Stimulated activated CD8-positive, alpha-beta memory T cell treated with anti-CD3 and anti-CD28 coated beads, Interleukin-4, amount 100 ng/mL, for 4 hours (primary cell): ENCODE measurements at regions not wholly inside any gene's neighbourhood (a gene's known extent, or its start where the extent isn't known, plus 50 kb on each side); places are given as distances from the start of the nearest gene placed in this dataset.

Experiments
- DNase-seq, 2 donors: peaks; one replicate each; pipeline ENCODE4 v3.0.0-alpha.2; 2020; ENCODE audit warnings: low read depth in 2 of 2, low spot score in 1 of 2

DNA sequence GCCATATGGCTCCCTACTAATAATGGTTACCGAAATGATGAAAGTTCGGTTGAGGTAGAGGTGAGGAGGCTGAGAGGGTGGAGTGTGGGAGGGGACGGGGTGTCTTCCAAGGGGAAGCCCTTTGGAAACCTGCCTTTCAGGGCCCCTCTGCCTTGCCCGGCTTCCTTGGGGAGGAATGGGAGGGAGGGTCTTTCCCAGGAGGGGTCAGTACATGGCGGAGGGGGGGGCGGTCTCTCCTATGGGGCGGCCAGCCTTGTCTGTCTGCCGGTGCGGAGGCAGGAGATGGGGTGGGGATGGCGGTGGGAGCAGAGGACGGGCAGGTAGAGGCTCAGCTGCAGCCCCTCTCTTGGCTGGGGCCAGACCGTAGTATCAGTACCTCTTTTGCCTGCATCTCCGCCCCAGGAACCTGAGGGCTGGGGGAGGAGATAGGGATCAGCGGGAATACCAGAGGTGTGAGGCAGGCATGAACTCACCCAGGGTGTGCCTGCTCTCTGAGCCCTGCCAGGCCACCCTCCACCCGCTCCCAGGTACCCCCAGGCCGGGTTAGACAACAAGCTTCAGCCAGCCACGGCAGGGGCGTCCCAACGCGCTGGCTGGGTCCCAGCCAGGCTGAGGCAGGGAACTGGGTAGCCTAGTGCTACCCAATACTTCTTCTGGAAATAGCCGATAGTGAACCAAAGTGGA lies 79.4 kb upstream of the POU3F1 start:
- no peak for DNase-seq

DNA sequence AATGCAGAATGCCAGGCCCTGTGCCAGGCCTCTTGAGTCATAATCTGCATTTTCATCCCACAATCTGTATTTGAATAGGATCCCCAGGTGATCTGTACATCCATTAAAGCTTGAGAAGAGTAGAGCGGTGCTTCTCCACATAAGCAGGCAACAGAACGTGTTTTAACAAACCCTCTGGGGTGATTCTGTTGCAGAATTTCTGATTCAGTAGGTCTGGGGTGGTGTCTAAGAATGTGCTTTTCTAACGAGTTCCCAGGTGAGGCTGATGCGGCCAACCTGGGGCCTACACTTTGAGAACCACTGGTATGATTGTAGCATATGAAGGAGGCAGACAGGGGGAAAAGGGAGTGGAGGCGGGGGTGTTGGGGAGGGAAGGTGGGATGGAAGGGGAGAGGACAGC lies 78.4 kb upstream of the POU3F1 start:
- DNase-seq: no peak

DNA sequence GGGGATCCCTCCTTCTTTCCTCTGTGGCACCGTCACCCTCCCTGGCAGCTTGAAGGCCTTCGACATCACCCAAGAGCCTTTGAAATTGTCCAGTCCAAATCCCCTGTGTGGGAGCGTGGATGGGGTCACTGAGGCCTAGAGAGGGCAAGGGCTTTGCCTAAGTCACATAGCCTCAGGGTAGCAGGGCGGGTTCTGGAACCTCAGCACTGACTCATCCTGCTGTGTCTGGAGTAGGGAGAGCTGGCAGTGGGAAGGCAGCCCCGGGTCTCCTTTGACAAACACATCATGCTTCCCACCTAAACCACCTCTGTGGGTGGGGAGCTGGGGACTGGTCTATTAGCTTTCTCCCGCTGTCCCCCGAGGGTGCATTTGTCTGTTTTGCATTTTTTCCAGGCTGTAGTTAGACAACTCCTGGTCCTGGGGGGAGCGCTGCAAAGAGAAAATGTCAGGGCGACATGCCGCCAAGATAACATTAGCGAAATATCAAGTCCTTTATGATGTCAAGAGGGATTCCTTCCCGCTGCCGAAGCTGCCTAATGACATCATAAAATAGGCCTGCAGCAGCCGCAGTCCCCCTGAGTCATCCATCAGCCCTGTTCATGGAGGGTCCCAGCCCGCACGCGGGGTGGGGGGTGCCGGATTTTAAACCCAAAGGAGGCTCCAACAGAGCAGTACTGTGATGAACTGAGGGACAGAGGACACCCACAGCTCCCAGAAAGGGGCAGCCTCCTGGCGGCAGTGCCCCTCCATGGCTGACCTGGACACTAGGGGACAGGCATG lies 77.0 kb upstream of the POU3F1 start:
- DNase-seq: no peak

DNA sequence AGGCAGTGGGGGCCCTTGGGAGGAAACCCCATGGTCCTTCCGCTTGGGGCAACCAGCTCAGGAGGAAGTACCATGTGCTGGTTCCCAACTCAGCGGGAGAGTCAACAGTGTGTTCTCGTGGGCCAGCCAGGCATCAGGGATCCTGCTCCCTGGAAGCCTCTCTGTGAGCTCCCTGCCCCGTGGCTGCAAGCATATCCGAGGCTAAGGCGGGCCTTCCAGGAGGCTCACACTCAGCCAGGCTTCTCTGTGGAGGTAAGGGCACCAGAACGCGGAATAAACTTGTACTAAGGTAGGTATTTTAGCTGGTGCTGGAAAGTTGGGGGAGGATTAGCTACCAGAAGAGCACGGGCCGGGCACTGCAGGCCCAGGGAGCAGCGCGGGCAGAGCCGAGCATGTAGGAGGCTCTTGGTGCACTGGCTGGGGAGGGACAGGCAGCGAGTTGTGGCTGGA lies 74.7 kb upstream of the POU3F1 start:
- DNase-seq: no peak

DNA sequence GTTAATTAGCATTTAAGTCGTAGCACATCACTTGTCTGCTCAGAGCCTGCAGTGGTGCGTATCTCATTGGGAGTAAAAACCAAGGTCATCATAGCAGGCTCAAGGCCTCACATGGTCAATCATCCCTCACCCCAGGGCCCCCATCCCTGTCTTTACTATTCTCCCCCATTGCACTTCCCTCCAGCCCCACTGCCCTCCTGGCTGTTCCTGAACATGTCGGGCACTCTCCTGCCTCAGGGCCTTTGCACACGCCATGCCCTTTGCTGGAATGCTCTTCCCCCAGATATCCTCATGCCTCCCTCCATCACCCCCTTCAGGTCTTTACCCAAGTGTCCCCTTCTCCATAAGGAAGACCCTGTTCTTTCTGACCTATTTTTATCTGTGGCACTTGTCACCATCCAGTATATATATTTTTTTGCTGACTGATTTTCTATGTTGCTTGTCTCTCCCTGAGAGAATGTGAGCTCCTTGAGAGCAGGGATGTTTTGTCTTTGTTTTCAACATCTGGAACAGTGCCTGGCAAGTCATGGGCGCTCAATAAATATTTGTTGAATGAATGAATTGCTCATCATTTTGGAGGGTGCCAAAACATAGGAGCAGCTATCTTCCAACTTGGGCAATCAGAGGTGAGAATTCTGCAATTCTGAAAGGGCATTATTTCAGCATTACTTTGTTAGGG lies 74.1 kb upstream of the POU3F1 start:
- DNase-seq: no peak

DNA sequence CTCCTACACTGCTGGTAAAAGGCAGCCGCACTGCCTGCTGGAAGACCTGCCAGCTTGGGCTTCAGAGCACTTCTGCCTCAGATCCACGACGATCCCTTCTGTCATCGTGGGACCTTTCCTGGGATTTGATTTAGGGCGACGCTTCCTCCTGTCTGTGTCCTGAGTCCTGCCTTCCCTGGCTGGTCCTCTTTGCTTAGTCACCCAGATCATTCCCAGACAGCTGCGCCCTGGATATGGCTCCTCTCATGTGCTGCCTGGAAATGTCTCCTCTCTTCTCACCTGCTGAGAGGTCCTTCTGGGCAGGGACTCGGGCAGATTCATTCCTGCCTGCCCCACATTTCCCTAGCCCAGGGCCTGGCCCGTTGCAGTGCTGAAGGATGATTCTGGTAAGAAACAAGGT lies 72.4 kb upstream of the POU3F1 start:
- DNase-seq: no peak

DNA sequence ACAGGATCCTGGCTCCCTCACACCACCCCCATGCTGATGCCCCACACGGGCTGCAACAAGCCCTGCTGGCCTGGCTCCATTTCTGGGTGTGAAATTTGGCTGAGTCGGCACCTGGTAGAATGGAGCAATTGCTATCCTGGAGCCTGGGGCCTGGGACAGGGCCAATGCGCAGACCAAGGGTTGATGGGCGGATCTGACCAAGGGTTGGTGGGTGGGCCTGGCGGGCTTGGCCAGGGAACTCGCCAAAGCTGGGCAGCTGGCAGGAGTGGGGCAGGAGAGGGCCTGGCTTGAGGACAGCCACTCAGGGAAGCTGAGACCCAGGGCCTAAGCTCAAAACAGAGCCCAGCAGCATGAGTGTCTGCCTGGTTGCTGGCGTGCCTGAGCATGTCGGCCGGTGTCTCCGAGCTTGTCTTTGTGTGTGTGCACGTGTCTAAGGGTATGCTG lies 70.9 kb upstream of the POU3F1 start:
- DNase-seq: no peak

DNA sequence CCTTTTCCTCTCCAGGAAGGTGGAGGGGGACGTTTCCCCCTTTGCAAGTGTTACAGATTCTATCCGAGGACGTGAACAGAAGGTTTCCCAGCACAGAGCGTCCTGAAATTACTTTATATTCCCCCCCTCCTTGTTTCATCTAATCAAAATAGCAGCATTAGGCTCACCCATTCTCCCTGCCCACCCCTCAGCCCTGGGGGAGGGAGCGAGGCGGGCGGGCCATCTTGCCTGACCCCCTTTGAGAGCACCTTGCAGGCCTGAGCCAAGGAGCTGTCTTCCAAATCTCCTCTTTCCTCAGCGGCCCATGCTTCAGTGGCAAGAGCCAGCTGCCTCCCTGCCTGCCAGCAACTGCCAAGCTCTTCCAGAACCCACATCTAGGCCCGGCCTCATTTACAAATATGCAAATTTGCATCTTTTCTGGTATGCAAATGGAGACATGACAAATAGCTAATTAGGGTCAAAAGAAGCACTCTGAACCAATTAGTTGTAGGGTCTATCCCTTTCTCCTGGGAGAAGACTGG lies 69.1 kb upstream of the POU3F1 start:
- DNase-seq: no peak

DNA sequence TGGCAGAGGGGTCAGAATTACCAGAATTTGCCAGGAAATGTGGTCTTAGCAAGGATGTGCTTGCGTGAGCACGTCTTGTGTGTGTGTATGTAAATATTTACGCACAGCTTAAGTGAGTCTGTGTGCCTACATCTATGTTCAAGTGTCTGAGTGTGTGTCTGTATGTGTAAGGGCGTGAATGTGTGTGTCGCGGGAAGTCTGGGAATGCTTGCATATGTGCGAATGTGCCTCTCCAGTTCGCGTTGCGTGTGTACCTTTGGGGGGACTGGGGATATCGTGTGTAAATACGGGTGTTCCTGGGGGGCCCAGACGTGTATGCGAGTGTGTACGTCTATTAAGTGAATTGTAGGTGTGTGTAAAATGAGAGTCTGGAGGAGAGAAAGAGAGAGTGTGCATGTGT lies 68.6 kb upstream of the POU3F1 start:
- no peak for DNase-seq

DNA sequence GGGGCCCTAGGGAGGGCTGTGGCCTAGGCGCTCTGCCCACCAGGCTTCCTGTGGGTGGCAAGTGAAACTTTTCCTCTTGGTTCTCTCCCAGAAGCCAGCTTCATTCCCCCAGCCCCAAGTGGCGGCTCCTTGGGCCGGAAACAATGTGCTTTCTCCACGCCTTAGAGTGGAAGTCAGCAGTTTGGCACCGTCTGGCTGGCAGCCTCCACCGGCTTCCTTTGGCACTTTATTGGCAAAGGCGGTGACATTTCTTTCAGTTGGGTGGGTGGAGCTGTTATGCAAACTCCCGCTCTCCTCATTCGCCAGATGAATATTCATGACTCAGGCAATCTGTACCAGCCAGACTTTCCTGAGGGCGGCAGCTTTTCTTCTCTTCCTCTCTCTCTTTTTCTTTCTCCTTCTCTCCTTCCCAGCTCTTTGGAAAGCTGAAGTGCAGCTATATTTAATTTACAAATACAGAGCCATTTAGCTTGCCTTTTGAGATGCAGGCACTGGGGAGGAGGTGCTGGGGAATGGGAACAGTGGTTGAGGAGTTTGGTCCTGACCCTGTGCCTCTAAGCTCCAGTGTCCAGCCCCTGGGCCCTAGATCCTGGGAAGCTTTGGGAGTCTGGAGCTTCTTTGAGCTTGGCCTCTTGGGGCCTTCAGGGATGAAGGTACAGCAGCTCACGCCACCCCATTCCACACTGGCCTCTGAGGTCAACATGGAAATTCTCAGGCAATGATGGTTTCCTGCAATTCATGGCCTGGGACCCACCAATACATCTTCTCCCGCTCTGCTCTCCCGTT lies 67.8 kb upstream of the POU3F1 start:
- no peak for DNase-seq

DNA sequence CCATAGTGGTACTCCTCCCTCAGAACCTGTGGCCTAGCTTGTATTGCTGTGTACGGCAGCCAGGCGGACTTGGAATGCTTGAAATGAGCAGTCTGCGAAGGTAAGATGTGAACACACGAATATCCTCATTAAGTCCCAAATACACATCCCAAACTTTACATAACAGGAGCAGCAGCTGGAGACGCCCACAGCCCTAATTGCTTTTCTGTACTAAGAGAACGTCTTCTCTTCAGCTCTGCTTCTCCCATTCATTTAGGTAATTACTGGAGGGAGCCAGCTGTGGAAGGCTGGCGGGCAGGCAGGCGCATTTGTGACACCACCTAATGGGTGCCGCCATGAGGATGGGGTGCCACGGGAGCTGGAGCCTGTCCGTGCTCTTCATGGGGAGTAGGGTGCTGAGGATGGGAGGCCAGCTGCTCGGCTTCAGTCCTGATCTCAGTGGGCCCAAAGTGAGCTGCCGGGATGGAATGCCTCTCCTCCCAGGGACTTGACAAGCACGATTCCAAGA lies 66.6 kb upstream of the POU3F1 start:
- no peak for DNase-seq

DNA sequence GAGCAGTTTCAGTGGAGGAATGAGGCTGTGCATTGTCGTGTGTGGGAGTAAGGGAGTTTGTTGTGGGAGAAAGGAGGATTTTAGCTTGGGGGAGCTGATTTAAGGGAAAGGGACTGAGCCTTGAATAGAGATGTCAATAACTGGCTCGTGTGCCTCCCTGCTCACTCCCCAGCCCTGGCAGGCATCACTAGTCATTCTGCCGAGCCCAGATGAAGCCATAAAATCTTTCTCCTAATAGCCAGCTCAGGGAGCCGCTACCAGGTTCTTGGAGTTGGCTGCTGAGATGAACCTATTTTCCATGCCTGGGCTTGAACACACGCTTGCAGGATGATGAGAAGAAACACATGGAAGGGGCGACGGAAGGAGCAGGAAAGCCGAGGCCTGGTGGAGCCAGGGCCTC lies 65.0 kb upstream of the POU3F1 start:
- no peak for DNase-seq

DNA sequence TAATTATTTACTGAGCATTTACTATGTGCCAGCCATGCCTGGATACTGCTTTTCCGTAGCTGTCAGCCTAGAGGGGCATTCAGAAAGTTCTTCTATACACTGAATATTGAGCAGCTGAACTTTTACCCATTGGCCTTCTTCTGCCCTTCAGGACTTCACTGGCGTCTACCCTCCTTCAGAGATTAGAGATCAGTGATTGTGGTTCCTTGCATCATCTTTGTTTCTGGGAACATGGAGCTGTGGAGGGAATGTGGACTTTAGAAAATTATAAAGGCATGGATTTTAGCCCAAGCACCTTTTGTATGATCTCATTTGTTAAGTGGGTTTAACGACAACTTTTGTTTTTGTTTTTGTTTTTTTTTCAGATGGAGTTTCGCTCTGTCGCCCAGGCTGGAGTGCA lies 58.7 kb upstream of the POU3F1 start:
- DNase-seq: no peak

DNA sequence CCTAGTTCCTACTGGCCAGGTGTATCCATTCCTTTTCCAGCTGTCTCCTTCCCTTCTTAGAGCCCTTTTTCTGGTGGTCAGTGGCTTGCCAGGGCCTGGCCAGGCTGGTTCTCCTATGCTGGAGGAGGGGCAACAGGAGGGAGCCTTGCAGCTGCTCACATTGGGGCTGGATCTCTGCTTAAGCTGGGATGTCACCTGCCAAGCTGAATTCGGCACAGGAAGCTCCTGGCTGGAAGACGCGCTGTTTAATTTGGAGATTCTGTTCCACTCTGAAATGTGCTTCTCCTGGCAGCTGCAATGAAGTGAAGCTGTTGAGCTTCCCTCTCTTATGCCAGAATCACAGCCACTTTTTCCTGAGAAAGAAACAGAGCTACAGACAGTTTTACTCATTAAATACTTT lies 56.0 kb upstream of the POU3F1 start:
- no peak for DNase-seq

DNA sequence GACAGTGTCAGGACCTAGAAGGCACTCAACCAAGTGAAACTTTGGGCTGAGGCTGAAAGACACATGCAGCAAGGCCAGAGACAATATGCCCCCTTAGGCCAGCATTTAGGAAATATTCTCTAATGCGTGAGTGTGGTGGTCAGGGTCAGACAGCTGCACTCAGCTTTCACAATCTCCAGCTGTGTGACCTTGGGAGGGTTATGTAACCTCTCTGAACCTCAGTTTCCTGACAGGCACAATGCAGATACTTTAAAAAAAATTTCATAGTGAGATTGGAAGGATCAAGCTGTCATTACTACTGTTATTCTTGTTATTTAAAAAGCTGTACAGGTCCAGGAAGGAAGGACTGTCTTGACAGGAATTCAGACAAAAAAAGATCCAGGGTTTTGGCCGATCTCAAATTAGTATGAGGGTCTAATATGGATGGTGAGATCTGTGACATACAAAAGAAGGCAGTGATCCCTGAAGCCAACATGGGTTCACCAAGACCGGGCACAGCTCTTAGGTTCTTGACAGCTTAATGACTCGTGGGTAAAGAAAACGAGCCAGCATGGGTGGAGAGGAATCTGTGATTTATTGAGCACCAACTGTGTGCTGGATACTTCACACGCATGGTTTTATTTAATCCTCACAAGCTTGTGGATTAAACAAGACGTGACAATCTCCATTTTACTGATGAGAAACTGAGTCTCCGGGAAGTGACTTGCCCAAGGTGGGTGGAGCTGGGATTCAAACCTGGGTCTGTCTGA lies 54.6 kb upstream of the POU3F1 start:
- DNase-seq: no peak

DNA sequence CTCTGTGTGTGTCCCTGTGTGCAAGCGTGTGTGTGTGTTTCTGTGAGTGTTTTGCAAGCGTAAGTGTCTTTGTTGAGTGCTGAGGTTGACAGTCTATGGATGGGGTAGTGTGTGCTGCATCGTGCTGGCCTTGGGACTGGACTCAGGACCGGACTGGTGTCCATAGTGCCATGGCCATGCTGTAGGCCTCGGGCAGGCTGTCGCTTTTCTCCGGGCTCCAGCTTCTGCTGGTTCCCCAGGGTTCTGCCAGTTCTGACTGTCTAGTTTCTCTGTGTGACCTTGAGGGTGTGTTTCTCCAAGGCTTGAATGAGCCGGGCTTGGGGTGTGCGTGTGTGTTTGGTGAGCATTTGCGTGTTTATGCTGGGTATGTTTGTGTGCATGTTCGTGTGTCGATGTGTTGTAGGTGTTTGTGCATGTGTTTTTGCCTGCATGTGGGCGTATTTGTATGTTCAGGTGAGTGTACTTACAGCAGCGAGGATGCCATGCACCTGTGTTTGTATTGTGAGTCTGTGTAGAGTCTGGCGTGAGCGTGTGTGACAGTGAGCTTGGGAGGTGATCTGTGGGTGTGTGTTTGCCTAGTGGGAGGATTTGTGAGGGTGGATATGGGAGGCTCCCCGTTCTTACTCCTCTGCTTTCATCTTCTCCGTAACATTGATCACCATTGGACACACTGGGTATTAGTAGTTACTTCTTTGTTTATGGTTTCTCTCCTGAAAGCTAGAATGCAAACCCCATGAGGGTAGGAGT lies 51.7 kb upstream of the POU3F1 start:
- no peak for DNase-seq

DNA sequence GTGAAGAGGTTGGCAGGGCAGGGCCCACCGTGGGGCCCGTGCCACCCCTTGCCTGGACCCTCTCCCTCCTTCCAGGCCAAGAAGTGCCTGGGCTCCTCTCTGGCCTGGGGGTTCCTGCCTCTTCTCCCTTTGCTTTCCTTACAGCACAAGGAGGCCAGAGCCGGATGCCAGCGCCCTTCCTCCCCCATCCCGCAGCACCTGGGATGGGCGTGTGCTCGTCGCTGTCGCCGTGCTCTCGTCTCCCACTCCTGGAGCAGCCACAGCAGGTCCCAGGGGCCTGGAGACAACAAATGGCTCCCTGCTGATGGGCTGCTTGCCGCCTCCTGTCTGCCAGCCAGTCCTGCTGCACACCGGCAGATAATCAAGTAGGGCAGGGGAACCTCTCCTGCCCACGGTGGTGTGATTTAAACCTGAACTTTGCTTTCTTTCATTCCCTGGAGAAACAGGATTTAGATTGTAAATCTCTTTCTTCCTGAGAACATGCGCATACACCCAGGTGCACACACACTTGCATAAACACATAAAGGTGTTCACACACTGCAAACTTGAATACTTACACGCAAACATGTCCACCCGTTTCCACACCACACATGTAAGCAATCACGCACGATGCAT lies 50.8 kb upstream of the POU3F1 start:
- DNase-seq: no peak
